ENCODE measurements at regions not wholly inside any gene's neighbourhood (a gene's known extent, or its start where the extent isn't known, plus 50 kb on each side); places are given as distances from the start of the nearest gene placed in this dataset.

DNA sequence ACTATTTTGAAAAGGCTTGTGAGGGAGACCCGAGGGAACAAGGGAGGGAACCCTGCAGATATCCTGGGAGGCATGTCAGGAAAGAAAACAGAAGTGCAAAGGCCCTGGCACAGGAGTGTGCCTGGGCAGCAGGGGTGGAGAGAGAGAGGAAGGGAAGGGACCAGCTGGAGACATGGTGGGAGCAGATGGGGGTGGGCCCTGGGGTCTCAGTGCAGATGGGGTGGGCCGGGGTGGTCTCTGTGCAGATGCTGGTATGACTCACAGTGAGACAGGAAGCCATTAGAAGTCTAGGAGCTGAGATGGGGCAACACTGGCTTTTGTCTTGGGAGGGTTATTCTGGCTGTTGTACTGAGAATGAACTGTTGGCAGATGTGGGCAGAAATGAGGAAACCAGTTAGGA lies 363.6 kb upstream of the C1orf174 start:
- DNase-seq (ENCODE audit: low spot score) = no peak
- WGBS = 70% methylated on average over 2 of the region's 2 CpGs
- no peak for TF ChIP-seq YY1 (IDR thresholded peaks at IDR 0.05)
- TF ChIP-seq, protein P1, sequence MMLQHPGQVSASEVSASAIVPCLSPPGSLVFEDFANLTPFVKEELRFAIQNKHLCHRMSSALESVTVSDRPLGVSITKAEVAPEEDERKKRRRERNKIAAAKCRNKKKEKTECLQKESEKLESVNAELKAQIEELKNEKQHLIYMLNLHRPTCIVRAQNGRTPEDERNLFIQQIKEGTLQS (IDR thresholded peaks at IDR 0.05) = no peak
- TF ChIP-seq, protein P2, sequence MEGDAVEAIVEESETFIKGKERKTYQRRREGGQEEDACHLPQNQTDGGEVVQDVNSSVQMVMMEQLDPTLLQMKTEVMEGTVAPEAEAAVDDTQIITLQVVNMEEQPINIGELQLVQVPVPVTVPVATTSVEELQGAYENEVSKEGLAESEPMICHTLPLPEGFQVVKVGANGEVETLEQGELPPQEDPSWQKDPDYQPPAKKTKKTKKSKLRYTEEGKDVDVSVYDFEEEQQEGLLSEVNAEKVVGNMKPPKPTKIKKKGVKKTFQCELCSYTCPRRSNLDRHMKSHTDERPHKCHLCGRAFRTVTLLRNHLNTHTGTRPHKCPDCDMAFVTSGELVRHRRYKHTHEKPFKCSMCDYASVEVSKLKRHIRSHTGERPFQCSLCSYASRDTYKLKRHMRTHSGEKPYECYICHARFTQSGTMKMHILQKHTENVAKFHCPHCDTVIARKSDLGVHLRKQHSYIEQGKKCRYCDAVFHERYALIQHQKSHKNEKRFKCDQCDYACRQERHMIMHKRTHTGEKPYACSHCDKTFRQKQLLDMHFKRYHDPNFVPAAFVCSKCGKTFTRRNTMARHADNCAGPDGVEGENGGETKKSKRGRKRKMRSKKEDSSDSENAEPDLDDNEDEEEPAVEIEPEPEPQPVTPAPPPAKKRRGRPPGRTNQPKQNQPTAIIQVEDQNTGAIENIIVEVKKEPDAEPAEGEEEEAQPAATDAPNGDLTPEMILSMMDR (IDR thresholded peaks at IDR 0.05; ENCODE audit: low read depth, low read length, missing input control) = no peak
- no peak for TF ChIP-seq RAD21 (IDR thresholded peaks at IDR 0.05)
- no peak for TF ChIP-seq EGR1 (IDR thresholded peaks at IDR 0.05; ENCODE audit: low read depth in 2 of 2)
- no peak for TF ChIP-seq JUND (IDR thresholded peaks at IDR 0.05)
- TF ChIP-seq GABPA (IDR thresholded peaks at IDR 0.05 in 1 of 2, conservative IDR thresholded peaks at IDR 0.05 in 1 of 2) = no peak
- no peak for TF ChIP-seq RXRA (IDR thresholded peaks at IDR 0.05)
- no peak for TF ChIP-seq FOXA2 (IDR thresholded peaks at IDR 0.05)
- TF ChIP-seq, protein P3, sequence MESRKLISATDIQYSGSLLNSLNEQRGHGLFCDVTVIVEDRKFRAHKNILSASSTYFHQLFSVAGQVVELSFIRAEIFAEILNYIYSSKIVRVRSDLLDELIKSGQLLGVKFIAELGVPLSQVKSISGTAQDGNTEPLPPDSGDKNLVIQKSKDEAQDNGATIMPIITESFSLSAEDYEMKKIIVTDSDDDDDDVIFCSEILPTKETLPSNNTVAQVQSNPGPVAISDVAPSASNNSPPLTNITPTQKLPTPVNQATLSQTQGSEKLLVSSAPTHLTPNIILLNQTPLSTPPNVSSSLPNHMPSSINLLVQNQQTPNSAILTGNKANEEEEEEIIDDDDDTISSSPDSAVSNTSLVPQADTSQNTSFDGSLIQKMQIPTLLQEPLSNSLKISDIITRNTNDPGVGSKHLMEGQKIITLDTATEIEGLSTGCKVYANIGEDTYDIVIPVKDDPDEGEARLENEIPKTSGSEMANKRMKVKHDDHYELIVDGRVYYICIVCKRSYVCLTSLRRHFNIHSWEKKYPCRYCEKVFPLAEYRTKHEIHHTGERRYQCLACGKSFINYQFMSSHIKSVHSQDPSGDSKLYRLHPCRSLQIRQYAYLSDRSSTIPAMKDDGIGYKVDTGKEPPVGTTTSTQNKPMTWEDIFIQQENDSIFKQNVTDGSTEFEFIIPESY (IDR thresholded peaks at IDR 0.05) = no peak
- TF ChIP-seq FOXA1 (IDR thresholded peaks at IDR 0.05) = no peak
- no peak for TF ChIP-seq TAF1 (conservative IDR thresholded peaks at IDR 0.05)
- TF ChIP-seq, protein P4, sequence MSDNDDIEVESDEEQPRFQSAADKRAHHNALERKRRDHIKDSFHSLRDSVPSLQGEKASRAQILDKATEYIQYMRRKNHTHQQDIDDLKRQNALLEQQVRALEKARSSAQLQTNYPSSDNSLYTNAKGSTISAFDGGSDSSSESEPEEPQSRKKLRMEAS (IDR thresholded peaks at IDR 0.05) = no peak
- TF ChIP-seq HNF4G (IDR thresholded peaks at IDR 0.05) = no peak
- TF ChIP-seq NR2F2 (IDR thresholded peaks at IDR 0.05) = no peak
- H3K9ac ChIP-seq (ENCODE audit: low read depth in 1 of 2, low read length in 2 of 2) = no peak overlapping the region
- H3K27me3 ChIP-seq (ENCODE audit: control insufficient read depth in 4 of 4, insufficient read depth in 4 of 4, low read length in 3 of 4) = peaks cover 0 to 3% (median 0%) of the 10 kb centered on the region in 4 donors
- no peak overlapping the region for H3K27ac ChIP-seq (ENCODE audit: low read depth in 1 of 2, low read length in 2 of 2)
- no peaks in the 10 kb centered on the region for H3K36me3 ChIP-seq (ENCODE audit: control insufficient read depth in 4 of 4, insufficient read depth in 3 of 4, low read depth in 1 of 4, low read length in 3 of 4)
- no peaks in the 10 kb centered on the region for H3K4me1 ChIP-seq (ENCODE audit: control insufficient read depth in 4 of 4, insufficient read depth in 4 of 4, low read length in 3 of 4)
- H3K9me3 ChIP-seq (ENCODE audit: control insufficient read depth in 4 of 4, low read length in 3 of 4) = peaks cover 3 to 11% (median 6%) of the 10 kb centered on the region in 4 donors
- H3K4me3 ChIP-seq (ENCODE audit: low read depth in 1 of 3, low read length in 3 of 3) = no peak overlapping the region

DNA sequence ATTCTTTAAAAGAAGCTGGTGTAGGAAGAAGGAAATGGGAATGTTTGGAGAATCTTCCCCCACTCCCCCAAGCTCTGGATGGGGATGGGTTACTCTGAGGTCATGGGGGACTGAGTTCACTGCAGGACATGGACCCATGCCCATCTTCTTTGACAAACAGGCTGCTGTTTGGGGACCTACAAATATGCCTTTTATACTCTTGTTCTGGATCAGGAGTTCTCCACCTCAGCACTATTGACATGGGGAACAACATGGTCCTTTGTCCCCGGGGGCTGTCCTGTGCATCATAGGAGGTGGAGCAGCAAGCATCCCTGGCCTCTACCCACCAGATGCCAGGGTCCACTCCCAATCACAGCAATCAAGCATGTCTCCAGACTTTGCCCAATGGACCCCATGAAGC lies 365.8 kb upstream of the C1orf174 start:
- 83% methylated on average over 1 of the region's 1 CpG for WGBS
- H3K9ac ChIP-seq (ENCODE audit: low read depth in 1 of 2, low read length in 2 of 2) = no peak overlapping the region

More for the DNA sequence above, 365.8 kb upstream of the C1orf174 start:
- Histone ChIP-seq H3K4me3 (ENCODE audit: low read depth in 1 of 3, low read length in 3 of 3) (no peak overlapping the region), H3K36me3 (ENCODE audit: control insufficient read depth in 4 of 4, insufficient read depth in 3 of 4, low read depth in 1 of 4, low read length in 3 of 4) (no peaks in the 10 kb centered on the region), H3K27me3 (ENCODE audit: control insufficient read depth in 4 of 4, insufficient read depth in 4 of 4, low read length in 3 of 4) (peaks cover 0 to 3% (median 0%) of the 10 kb centered on the region in 4 donors), H3K9me3 (ENCODE audit: control insufficient read depth in 4 of 4, low read length in 3 of 4) (peaks cover 0 to 2% (median 0%) of the 10 kb centered on the region in 4 donors), H3K4me1 (ENCODE audit: control insufficient read depth in 4 of 4, insufficient read depth in 4 of 4, low read length in 3 of 4) (no peaks in the 10 kb centered on the region), H3K27ac (ENCODE audit: low read depth in 1 of 2, low read length in 2 of 2) (no peak overlapping the region)
- no peak for DNase-seq (ENCODE audit: low spot score)
- TF ChIP-seq, protein P4 (IDR thresholded peaks at IDR 0.05) = no peak
- TF ChIP-seq HNF4A (conservative IDR thresholded peaks at IDR 0.05) (no peak), RXRA (IDR thresholded peaks at IDR 0.05) (no peak), TAF1 (conservative IDR thresholded peaks at IDR 0.05) (no peak), HNF4G (IDR thresholded peaks at IDR 0.05) (no peak), EGR1 (IDR thresholded peaks at IDR 0.05; ENCODE audit: low read depth in 2 of 2) (no peak), JUND (IDR thresholded peaks at IDR 0.05) (no peak), NR2F2 (IDR thresholded peaks at IDR 0.05) (no peak), GABPA (IDR thresholded peaks at IDR 0.05 in 1 of 2, conservative IDR thresholded peaks at IDR 0.05 in 1 of 2) (no peak), SP1 (IDR thresholded peaks at IDR 0.05) (no peak)
- TF ChIP-seq, protein P5, sequence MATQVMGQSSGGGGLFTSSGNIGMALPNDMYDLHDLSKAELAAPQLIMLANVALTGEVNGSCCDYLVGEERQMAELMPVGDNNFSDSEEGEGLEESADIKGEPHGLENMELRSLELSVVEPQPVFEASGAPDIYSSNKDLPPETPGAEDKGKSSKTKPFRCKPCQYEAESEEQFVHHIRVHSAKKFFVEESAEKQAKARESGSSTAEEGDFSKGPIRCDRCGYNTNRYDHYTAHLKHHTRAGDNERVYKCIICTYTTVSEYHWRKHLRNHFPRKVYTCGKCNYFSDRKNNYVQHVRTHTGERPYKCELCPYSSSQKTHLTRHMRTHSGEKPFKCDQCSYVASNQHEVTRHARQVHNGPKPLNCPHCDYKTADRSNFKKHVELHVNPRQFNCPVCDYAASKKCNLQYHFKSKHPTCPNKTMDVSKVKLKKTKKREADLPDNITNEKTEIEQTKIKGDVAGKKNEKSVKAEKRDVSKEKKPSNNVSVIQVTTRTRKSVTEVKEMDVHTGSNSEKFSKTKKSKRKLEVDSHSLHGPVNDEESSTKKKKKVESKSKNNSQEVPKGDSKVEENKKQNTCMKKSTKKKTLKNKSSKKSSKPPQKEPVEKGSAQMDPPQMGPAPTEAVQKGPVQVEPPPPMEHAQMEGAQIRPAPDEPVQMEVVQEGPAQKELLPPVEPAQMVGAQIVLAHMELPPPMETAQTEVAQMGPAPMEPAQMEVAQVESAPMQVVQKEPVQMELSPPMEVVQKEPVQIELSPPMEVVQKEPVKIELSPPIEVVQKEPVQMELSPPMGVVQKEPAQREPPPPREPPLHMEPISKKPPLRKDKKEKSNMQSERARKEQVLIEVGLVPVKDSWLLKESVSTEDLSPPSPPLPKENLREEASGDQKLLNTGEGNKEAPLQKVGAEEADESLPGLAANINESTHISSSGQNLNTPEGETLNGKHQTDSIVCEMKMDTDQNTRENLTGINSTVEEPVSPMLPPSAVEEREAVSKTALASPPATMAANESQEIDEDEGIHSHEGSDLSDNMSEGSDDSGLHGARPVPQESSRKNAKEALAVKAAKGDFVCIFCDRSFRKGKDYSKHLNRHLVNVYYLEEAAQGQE (IDR thresholded peaks at IDR 0.05) = no peak
- TF ChIP-seq, protein P3 (IDR thresholded peaks at IDR 0.05) = no peak
